B cell (primary cell): ENCODE measurements at regions not wholly inside any gene's neighbourhood (a gene's known extent, or its start where the extent isn't known, plus 50 kb on each side); places are given as distances from the start of the nearest gene placed in this dataset.

Experiments used
- ATAC-seq: fragments of 200-7000 bp; cut with Tn5 transposase; one replicate; pipeline ENCODE4 v1.10.0; 2021; ENCODE audit warnings: low read depth, mild to moderate bottlenecking, moderate number of reproducible peaks, moderate library complexity
- CTCF ChIA-PET: fragments of 350-600 bp; sonication (Branson Sonifier 250); formaldehyde crosslinking; loops from one replicate; lab custom pipeline; 2021; ENCODE audit warnings: antibody characterized with exemption, inconsistent platforms; lab: Charles Lee
- POLR2A ChIA-PET: fragments of 350-600 bp; sonication (Branson Sonifier 250); formaldehyde crosslinking; loops from one replicate; lab custom pipeline; 2021; ENCODE audit warnings: antibody characterized with exemption; lab: Charles Lee
- DNase-seq: peaks from one replicate; pipeline ENCODE4 v3.0.0; 2013
- H2AFZ ChIP-seq: 2 replicates; pipeline ENCODE4 v1.6.1; 2012; ENCODE audit warnings: mild to moderate bottlenecking, low read depth, low read length; ENCODE audit not compliant: insufficient read depth, poor library complexity, severe bottlenecking
- H3K27ac ChIP-seq, 2 donors: 1 replicate in 1 of 2; 2 replicates in 1 of 2; pipeline ENCODE4 v1.5.1; 2012 to 2013; ENCODE audit warnings: low read length in 2 of 2, mild to moderate bottlenecking in 2 of 2, moderate library complexity in 1 of 2
- H3K27me3 ChIP-seq, 4 experiments: fragments of 200-600 bp in 1 of 4; sonication (generic) in 1 of 4; replicated peaks in 1 of 4; 1 replicate in 2 of 4; 2 replicates in 2 of 4; pipeline versions ENCODE4 v1.6.1 to v1.7.0; 2013 to 2016; ENCODE audit warnings: low read length in 3 of 4, mild to moderate bottlenecking in 2 of 4, mixed read lengths in 1 of 4, moderate library complexity in 1 of 4; ENCODE audit not compliant: insufficient read depth in 4 of 4, control insufficient read depth in 3 of 4; ENCODE audit errors: control extremely low read depth in 1 of 4
- H3K36me3 ChIP-seq, 2 experiments: replicated peaks in 1 of 2; 1 replicate in 1 of 2; 2 replicates in 1 of 2; pipeline versions ENCODE4 v1.6.1 to v1.7.1; 2013; ENCODE audit warnings: low read length in 1 of 2; ENCODE audit not compliant: insufficient read depth in 2 of 2, control insufficient read depth in 1 of 2; ENCODE audit errors: control extremely low read depth in 1 of 2, extremely low read depth in 1 of 2
- H3K4me1 ChIP-seq, 2 donors: fragments of 200-600 bp in 1 of 2; sonication (generic) in 1 of 2; 1 replicate in 1 of 2; 2 replicates in 1 of 2; pipeline versions ENCODE4 v1.5.1 to v1.6.1; 2013 to 2017; ENCODE audit warnings: low read length in 2 of 2; ENCODE audit not compliant: control insufficient read depth in 2 of 2, insufficient read depth in 2 of 2
- H3K4me2 ChIP-seq: replicated peaks from 2 replicates; pipeline ENCODE3; 2012; ENCODE audit warnings: mild to moderate bottlenecking, low read depth, low read length; ENCODE audit not compliant: poor library complexity, severe bottlenecking
- H3K4me3 ChIP-seq, 5 experiments: fragments of 200-600 bp in 1 of 5; sonication (generic) in 1 of 5; 1 replicate in 3 of 5; 2 replicates in 2 of 5; pipeline versions ENCODE4 v1.5.1 to v1.7.0; 2011 to 2016; ENCODE audit warnings: low read length in 4 of 5, mild to moderate bottlenecking in 4 of 5, low read depth in 2 of 5, control low read depth in 1 of 5, moderate library complexity in 1 of 5; ENCODE audit not compliant: insufficient read depth in 1 of 5; ENCODE audit errors: control extremely low read depth in 1 of 5, extremely low read depth in 1 of 5
- H3K79me2 ChIP-seq: fragments of 200-600 bp; sonication (generic); one replicate; pipeline ENCODE4 v1.6.0; 2016; ENCODE audit warnings: low read length; ENCODE audit not compliant: control insufficient read depth, insufficient read depth
- H3K9ac ChIP-seq: fragments of 200-600 bp; sonication (generic); 2 replicates; pipeline ENCODE4 v1.6.1; 2017; ENCODE audit warnings: mild to moderate bottlenecking, low read length, moderate library complexity
- H3K9me3 ChIP-seq, 3 donors: one replicate each; pipeline versions ENCODE4 v1.6.1 to v1.7.1; 2013; ENCODE audit warnings: low read length in 2 of 3; ENCODE audit not compliant: control insufficient read depth in 2 of 3, insufficient read depth in 1 of 3; ENCODE audit errors: control extremely low read depth in 1 of 3
- H4K20me1 ChIP-seq: 2 replicates; pipeline ENCODE4 v1.6.0; 2012; ENCODE audit warnings: mild to moderate bottlenecking, low read length; ENCODE audit not compliant: insufficient read depth, control insufficient read depth, poor library complexity, severe bottlenecking
- H3K27ac Mint-ChIP-seq: one replicate; pipeline ENCODE4 v1.8.0; 2021; ENCODE audit warnings: mixed read lengths
- H3K27me3 Mint-ChIP-seq: one replicate; pipeline ENCODE4 v1.8.0; 2021; ENCODE audit warnings: mixed read lengths
- H3K4me1 Mint-ChIP-seq: one replicate; pipeline ENCODE4 v1.8.0; 2021; ENCODE audit warnings: mixed read lengths
- H3K4me3 Mint-ChIP-seq: one replicate; pipeline ENCODE4 v1.8.0; 2021; ENCODE audit warnings: mixed read lengths
- H3K9me3 Mint-ChIP-seq: one replicate; pipeline ENCODE4 v1.8.0; 2022; ENCODE audit warnings: mixed read lengths; ENCODE audit not compliant: insufficient read depth
- CTCF ChIP-seq: fragments of 200-600 bp; IDR thresholded peaks from one replicate; pipeline ENCODE4 v1.8.0; 2022; ENCODE audit warnings: antibody characterized with exemption, mild to moderate bottlenecking
- EZH2 ChIP-seq: IDR thresholded peaks from 2 replicates; pipeline ENCODE4 v1.6.1; 2012; ENCODE audit warnings: borderline replicate concordance, low read depth, mild to moderate bottlenecking, moderate library complexity, low read length; ENCODE audit not compliant: insufficient read depth, poor library complexity, severe bottlenecking
- WGBS: methylation state at CpG from one replicate; pipeline ENCODE4 v1.1.5; 2013; ENCODE audit warnings: missing lambda C conversion rate; ENCODE audit not compliant: insufficient coverage; 5-methylcytosine and 5-hydroxymethylcytosine counted together
- intact Hi-C: fragments of 100-400 bp; cut with micrococcal nuclease; formaldehyde crosslinking; loops from one replicate; pipeline ENCODE4 v1.10.0; 2022

GRCh38 chr7:3149231-3149995, 105.7 kb upstream of the CARD11 start:
- Histone ChIP-seq H3K27ac (peak overlapping the region; percentile 28 to 61), H3K79me2 (no peaks in the 10 kb centered on the region), H4K20me1 (no peaks in the 10 kb centered on the region), H3K27me3 (no peaks in the 10 kb centered on the region), H3K9me3 (no peaks in the 10 kb centered on the region), H3K4me1 (peaks cover 25 to 27% of the 10 kb centered on the region in 2 donors), H2AFZ (peak overlapping the region; percentile 12), H3K4me2 (peak overlapping the region; percentile 23), H3K4me3 (no peak overlapping the region), H3K9ac (no peak overlapping the region), H3K36me3 (no peaks in the 10 kb centered on the region)
- Mint-ChIP-seq H3K27me3 (peaks cover 3% of the 10 kb centered on the region), H3K4me3 (no peak overlapping the region), H3K9me3 (no peaks in the 10 kb centered on the region), H3K27ac (no peak overlapping the region), H3K4me1 (peaks cover 33% of the 10 kb centered on the region)
- POLR2A ChIA-PET: interaction anchor here (0.6 kb wide), 1 partner anchor 12 kb away, joined by 6 read pairs; no protein-coding TSS in a partner anchor
- no peak for TF ChIP-seq EZH2
- TF ChIP-seq CTCF: no peak
- 72% methylated on average over 13 of the region's 13 CpGs for WGBS
- ATAC-seq (no peak), DNase-seq (peak; percentile 12)
- intact Hi-C loops: no loop called here
- CTCF ChIA-PET: interaction anchor here (0.6 to 4.0 kb wide), 3 partner anchors 84 to 507 kb away, joined by 3 to 20 read pairs (median 3); no protein-coding TSS in a partner anchor

GRCh38 chr7:3150027-3150426, 106.4 kb upstream of the CARD11 start:
- Mint-ChIP-seq H3K27ac (no peak overlapping the region), H3K4me1 (peaks cover 35% of the 10 kb centered on the region), H3K4me3 (peak overlapping the region; percentile 46), H3K27me3 (peaks cover 4% of the 10 kb centered on the region), H3K9me3 (no peaks in the 10 kb centered on the region)
- Histone ChIP-seq H3K27ac (peak overlapping the region; percentile 28 to 61), H3K79me2 (no peaks in the 10 kb centered on the region), H3K9ac (no peak overlapping the region), H3K27me3 (no peaks in the 10 kb centered on the region), H3K4me2 (peak overlapping the region; percentile 23), H3K9me3 (no peaks in the 10 kb centered on the region), H3K4me3 (no peak overlapping the region), H3K4me1 (peaks cover 25 to 27% of the 10 kb centered on the region in 2 donors), H4K20me1 (no peaks in the 10 kb centered on the region), H2AFZ (peak overlapping the region; percentile 12), H3K36me3 (no peaks in the 10 kb centered on the region)
- ChIA-PET CTCF (interaction anchor here (0.6 to 4.0 kb wide), 3 partner anchors 84 to 508 kb away, joined by 3 to 20 read pairs (median 3); no protein-coding TSS in a partner anchor), POLR2A (no interaction called here)
- intact Hi-C loops: loop anchor here (10.0 kb wide), 2 partner anchors 55 to 695 kb away; no protein-coding TSS in a partner anchor
- ATAC-seq (peak; percentile 32), DNase-seq (peak; percentile 53)
- TF ChIP-seq CTCF: no peak
- no peak for TF ChIP-seq EZH2
- WGBS: 3% methylated on average over 7 of the region's 8 CpGs
